B cell (primary cell): ENCODE measurements at regions not wholly inside any gene's neighbourhood (a gene's known extent, or its start where the extent isn't known, plus 50 kb on each side); places are given as distances from the start of the nearest gene placed in this dataset.
"Not testable (repeated sequence)": the region's sequence is repeated elsewhere in the genome, so short reads cannot be mapped to it uniquely, and the experiment has no call there.

Experiments
- ATAC-seq: fragments of 200-7000 bp; cut with Tn5 transposase; one replicate; pipeline ENCODE4 v1.10.0; 2021; ENCODE audit warnings: low read depth, mild to moderate bottlenecking, moderate number of reproducible peaks, moderate library complexity
- CTCF ChIA-PET: fragments of 350-600 bp; sonication (Branson Sonifier 250); formaldehyde crosslinking; loops from one replicate; lab custom pipeline; 2021; ENCODE audit warnings: antibody characterized with exemption, inconsistent platforms; lab: Charles Lee
- POLR2A ChIA-PET: fragments of 350-600 bp; sonication (Branson Sonifier 250); formaldehyde crosslinking; loops from one replicate; lab custom pipeline; 2021; ENCODE audit warnings: antibody characterized with exemption; lab: Charles Lee
- DNase-seq: peaks from one replicate; pipeline ENCODE4 v3.0.0; 2013
- H2AFZ ChIP-seq: 2 replicates; pipeline ENCODE4 v1.6.1; 2012; ENCODE audit warnings: mild to moderate bottlenecking, low read depth, low read length; ENCODE audit not compliant: insufficient read depth, poor library complexity, severe bottlenecking
- H3K27ac ChIP-seq, 2 donors: 1 replicate in 1 of 2; 2 replicates in 1 of 2; pipeline ENCODE4 v1.5.1; 2012 to 2013; ENCODE audit warnings: low read length in 2 of 2, mild to moderate bottlenecking in 2 of 2, moderate library complexity in 1 of 2
- H3K27me3 ChIP-seq, 4 experiments: fragments of 200-600 bp in 1 of 4; sonication (generic) in 1 of 4; replicated peaks in 1 of 4; 1 replicate in 2 of 4; 2 replicates in 2 of 4; pipeline versions ENCODE4 v1.6.1 to v1.7.0; 2013 to 2016; ENCODE audit warnings: low read length in 3 of 4, mild to moderate bottlenecking in 2 of 4, mixed read lengths in 1 of 4, moderate library complexity in 1 of 4; ENCODE audit not compliant: insufficient read depth in 4 of 4, control insufficient read depth in 3 of 4; ENCODE audit errors: control extremely low read depth in 1 of 4
- H3K36me3 ChIP-seq, 2 experiments: replicated peaks in 1 of 2; 1 replicate in 1 of 2; 2 replicates in 1 of 2; pipeline versions ENCODE4 v1.6.1 to v1.7.1; 2013; ENCODE audit warnings: low read length in 1 of 2; ENCODE audit not compliant: insufficient read depth in 2 of 2, control insufficient read depth in 1 of 2; ENCODE audit errors: control extremely low read depth in 1 of 2, extremely low read depth in 1 of 2
- H3K4me1 ChIP-seq, 2 donors: fragments of 200-600 bp in 1 of 2; sonication (generic) in 1 of 2; 1 replicate in 1 of 2; 2 replicates in 1 of 2; pipeline versions ENCODE4 v1.5.1 to v1.6.1; 2013 to 2017; ENCODE audit warnings: low read length in 2 of 2; ENCODE audit not compliant: control insufficient read depth in 2 of 2, insufficient read depth in 2 of 2
- H3K4me2 ChIP-seq: replicated peaks from 2 replicates; pipeline ENCODE3; 2012; ENCODE audit warnings: mild to moderate bottlenecking, low read depth, low read length; ENCODE audit not compliant: poor library complexity, severe bottlenecking
- H3K4me3 ChIP-seq, 5 experiments: fragments of 200-600 bp in 1 of 5; sonication (generic) in 1 of 5; 1 replicate in 3 of 5; 2 replicates in 2 of 5; pipeline versions ENCODE4 v1.5.1 to v1.7.0; 2011 to 2016; ENCODE audit warnings: low read length in 4 of 5, mild to moderate bottlenecking in 4 of 5, low read depth in 2 of 5, control low read depth in 1 of 5, moderate library complexity in 1 of 5; ENCODE audit not compliant: insufficient read depth in 1 of 5; ENCODE audit errors: control extremely low read depth in 1 of 5, extremely low read depth in 1 of 5
- H3K79me2 ChIP-seq: fragments of 200-600 bp; sonication (generic); one replicate; pipeline ENCODE4 v1.6.0; 2016; ENCODE audit warnings: low read length; ENCODE audit not compliant: control insufficient read depth, insufficient read depth
- H3K9ac ChIP-seq: fragments of 200-600 bp; sonication (generic); 2 replicates; pipeline ENCODE4 v1.6.1; 2017; ENCODE audit warnings: mild to moderate bottlenecking, low read length, moderate library complexity
- H3K9me3 ChIP-seq, 3 donors: one replicate each; pipeline versions ENCODE4 v1.6.1 to v1.7.1; 2013; ENCODE audit warnings: low read length in 2 of 3; ENCODE audit not compliant: control insufficient read depth in 2 of 3, insufficient read depth in 1 of 3; ENCODE audit errors: control extremely low read depth in 1 of 3
- H4K20me1 ChIP-seq: 2 replicates; pipeline ENCODE4 v1.6.0; 2012; ENCODE audit warnings: mild to moderate bottlenecking, low read length; ENCODE audit not compliant: insufficient read depth, control insufficient read depth, poor library complexity, severe bottlenecking
- H3K27ac Mint-ChIP-seq: one replicate; pipeline ENCODE4 v1.8.0; 2021; ENCODE audit warnings: mixed read lengths
- H3K27me3 Mint-ChIP-seq: one replicate; pipeline ENCODE4 v1.8.0; 2021; ENCODE audit warnings: mixed read lengths
- H3K4me1 Mint-ChIP-seq: one replicate; pipeline ENCODE4 v1.8.0; 2021; ENCODE audit warnings: mixed read lengths
- H3K4me3 Mint-ChIP-seq: one replicate; pipeline ENCODE4 v1.8.0; 2021; ENCODE audit warnings: mixed read lengths
- H3K9me3 Mint-ChIP-seq: one replicate; pipeline ENCODE4 v1.8.0; 2022; ENCODE audit warnings: mixed read lengths; ENCODE audit not compliant: insufficient read depth
- EZH2 ChIP-seq: IDR thresholded peaks from 2 replicates; pipeline ENCODE4 v1.6.1; 2012; ENCODE audit warnings: borderline replicate concordance, low read depth, mild to moderate bottlenecking, moderate library complexity, low read length; ENCODE audit not compliant: insufficient read depth, poor library complexity, severe bottlenecking
- WGBS: methylation state at CpG from one replicate; pipeline ENCODE4 v1.1.5; 2013; ENCODE audit warnings: missing lambda C conversion rate; ENCODE audit not compliant: insufficient coverage; 5-methylcytosine and 5-hydroxymethylcytosine counted together
- intact Hi-C: fragments of 100-400 bp; cut with micrococcal nuclease; formaldehyde crosslinking; loops from one replicate; pipeline ENCODE4 v1.10.0; 2022
- TF ChIP-seq, protein P1 (sequence below): fragments of 200-600 bp; IDR thresholded peaks from one replicate; pipeline ENCODE4 v1.8.0; 2022; ENCODE audit warnings: antibody characterized with exemption, mild to moderate bottlenecking

DNA sequence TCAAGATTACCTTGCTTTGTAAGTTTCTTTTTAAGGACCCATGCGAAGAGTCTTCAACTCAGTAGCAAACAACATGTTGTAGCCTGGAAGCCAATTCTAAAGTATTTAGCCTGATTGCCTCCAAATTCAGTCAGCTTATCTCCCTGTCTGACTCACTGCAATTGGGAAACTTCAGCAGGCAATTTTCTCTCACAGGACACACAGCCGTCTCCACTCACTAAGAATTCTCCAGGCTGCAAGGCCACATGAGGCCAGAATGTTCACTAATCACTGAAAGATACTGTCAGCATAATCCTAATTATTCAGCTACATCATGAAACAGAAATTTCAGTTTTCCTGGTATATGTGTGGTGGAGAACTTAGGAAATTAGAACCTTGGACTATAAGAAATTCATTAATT lies 78.1 kb upstream of the PDE1A start:
- Histone ChIP-seq H3K4me3 (no peak overlapping the region), H3K27me3 (no peaks in the 10 kb centered on the region), H3K4me1 (no peaks in the 10 kb centered on the region), H2AFZ (no peak overlapping the region), H3K36me3 (no peaks in the 10 kb centered on the region), H3K4me2 (no peak overlapping the region), H3K27ac (no peak overlapping the region), H3K9ac (no peak overlapping the region), H4K20me1 (no peaks in the 10 kb centered on the region), H3K9me3 (no peaks in the 10 kb centered on the region), H3K79me2 (no peaks in the 10 kb centered on the region)
- H3K27me3 Mint-ChIP-seq: no peaks in the 10 kb centered on the region
- ATAC-seq (no peak), DNase-seq (no peak)
- TF ChIP-seq, protein P1, sequence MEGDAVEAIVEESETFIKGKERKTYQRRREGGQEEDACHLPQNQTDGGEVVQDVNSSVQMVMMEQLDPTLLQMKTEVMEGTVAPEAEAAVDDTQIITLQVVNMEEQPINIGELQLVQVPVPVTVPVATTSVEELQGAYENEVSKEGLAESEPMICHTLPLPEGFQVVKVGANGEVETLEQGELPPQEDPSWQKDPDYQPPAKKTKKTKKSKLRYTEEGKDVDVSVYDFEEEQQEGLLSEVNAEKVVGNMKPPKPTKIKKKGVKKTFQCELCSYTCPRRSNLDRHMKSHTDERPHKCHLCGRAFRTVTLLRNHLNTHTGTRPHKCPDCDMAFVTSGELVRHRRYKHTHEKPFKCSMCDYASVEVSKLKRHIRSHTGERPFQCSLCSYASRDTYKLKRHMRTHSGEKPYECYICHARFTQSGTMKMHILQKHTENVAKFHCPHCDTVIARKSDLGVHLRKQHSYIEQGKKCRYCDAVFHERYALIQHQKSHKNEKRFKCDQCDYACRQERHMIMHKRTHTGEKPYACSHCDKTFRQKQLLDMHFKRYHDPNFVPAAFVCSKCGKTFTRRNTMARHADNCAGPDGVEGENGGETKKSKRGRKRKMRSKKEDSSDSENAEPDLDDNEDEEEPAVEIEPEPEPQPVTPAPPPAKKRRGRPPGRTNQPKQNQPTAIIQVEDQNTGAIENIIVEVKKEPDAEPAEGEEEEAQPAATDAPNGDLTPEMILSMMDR: no peak
- no peak for TF ChIP-seq EZH2
- ChIA-PET POLR2A (no interaction called here), CTCF (no interaction called here)
- intact Hi-C loops: no loop called here
- no peaks in the 10 kb centered on the region for H3K9me3 Mint-ChIP-seq
- WGBS: 78% methylated on average over 1 of the region's 2 CpGs
- H3K4me1 Mint-ChIP-seq: no peaks in the 10 kb centered on the region
- H3K27ac Mint-ChIP-seq: no peak overlapping the region
- H3K4me3 Mint-ChIP-seq: no peak overlapping the region

DNA sequence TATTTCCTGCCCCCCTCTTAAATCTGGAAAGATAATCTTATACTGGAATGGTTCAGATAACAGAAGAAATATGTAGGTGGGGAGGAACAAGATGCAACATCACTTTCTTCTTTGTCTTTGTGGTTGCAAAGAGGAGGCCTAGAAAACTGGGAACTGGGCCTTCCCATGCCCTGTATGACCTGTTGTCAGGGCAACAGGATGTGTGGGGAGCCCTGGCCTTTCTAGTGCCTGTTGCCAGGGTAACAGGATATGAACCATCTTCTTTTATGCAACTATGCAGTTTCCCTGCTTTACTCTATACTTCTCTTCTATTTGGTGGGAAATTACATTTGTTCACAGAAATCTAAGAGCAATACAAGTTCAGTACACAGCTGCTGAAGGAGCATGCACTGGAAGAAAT lies 79.8 kb upstream of the PDE1A start:
- Histone ChIP-seq H3K27ac (no peak overlapping the region), H3K9ac (no peak overlapping the region), H3K4me2 (no peak overlapping the region), H2AFZ (no peak overlapping the region), H3K27me3 (no peaks in the 10 kb centered on the region), H3K9me3 (peaks cover 0 to under 1% (median 0%) of the 10 kb centered on the region in 3 donors), H3K4me3 (no peak overlapping the region), H3K36me3 (no peaks in the 10 kb centered on the region), H4K20me1 (no peaks in the 10 kb centered on the region), H3K79me2 (no peaks in the 10 kb centered on the region), H3K4me1 (no peaks in the 10 kb centered on the region)
- POLR2A ChIA-PET: no interaction called here
- no peak for DNase-seq
- CTCF ChIA-PET: no interaction called here
- H3K27me3 Mint-ChIP-seq: no peaks in the 10 kb centered on the region
- TF ChIP-seq EZH2: no peak
- TF ChIP-seq, protein P1: no peak
- no peak overlapping the region for H3K27ac Mint-ChIP-seq
- H3K4me1 Mint-ChIP-seq: no peaks in the 10 kb centered on the region
- ATAC-seq: no peak
- H3K9me3 Mint-ChIP-seq: no peaks in the 10 kb centered on the region
- intact Hi-C loops: no loop called here
- H3K4me3 Mint-ChIP-seq: no peak overlapping the region

DNA sequence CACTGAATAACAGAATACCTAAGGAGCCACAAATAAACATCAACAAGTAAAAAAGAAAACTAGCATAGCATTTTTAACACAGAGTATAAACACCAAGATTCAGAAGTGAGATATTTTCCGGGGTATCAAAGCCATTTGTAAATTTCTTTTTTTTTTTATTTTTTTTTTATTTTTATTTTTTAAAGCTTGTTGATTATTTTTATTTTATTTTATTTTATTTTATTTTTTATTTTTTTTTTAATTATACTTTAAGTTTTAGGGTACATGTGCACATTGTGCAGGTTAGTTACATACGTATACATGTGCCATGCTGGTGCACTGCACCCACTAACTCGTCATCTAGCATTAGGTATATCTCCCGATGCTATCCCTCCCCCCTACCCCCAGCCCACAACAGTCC lies 81.7 kb upstream of the PDE1A start:
- H3K4me1 ChIP-seq, CTCF ChIA-PET, ATAC-seq, H3K27ac Mint-ChIP-seq, H4K20me1 ChIP-seq, intact Hi-C loops, H2AFZ ChIP-seq, DNase-seq, H3K27me3 Mint-ChIP-seq, H3K9me3 ChIP-seq, H3K4me1 Mint-ChIP-seq, H3K36me3 ChIP-seq, H3K9ac ChIP-seq, H3K4me3 ChIP-seq, H3K4me3 Mint-ChIP-seq, H3K9me3 Mint-ChIP-seq, POLR2A ChIA-PET, H3K4me2 ChIP-seq, H3K27ac ChIP-seq, H3K27me3 ChIP-seq, H3K79me2 ChIP-seq: not testable (repeated sequence)
- WGBS: no CpG with 5 or more reads among the region's 4 CpGs
